PFSK-1 (cell line): ENCODE measurements at regions not wholly inside any gene's neighbourhood (a gene's known extent, or its start where the extent isn't known, plus 50 kb on each side); places are given as distances from the start of the nearest gene placed in this dataset.

Source experiments
- POLR2AphosphoS5 ChIP-seq: IDR thresholded peaks from 2 replicates; pipeline ENCODE4 v1.6.1; 2012; ENCODE audit warnings: low read depth, mild to moderate bottlenecking, control low read depth, low read length, moderate library complexity
- SIN3A ChIP-seq: IDR thresholded peaks from 2 replicates; pipeline ENCODE4 v1.6.1; 2012; ENCODE audit warnings: mild to moderate bottlenecking, low read length, moderate library complexity, borderline replicate concordance; ENCODE audit not compliant: insufficient read depth
- TAF1 ChIP-seq: IDR thresholded peaks from 2 replicates; pipeline ENCODE4 v1.6.1; 2012; ENCODE audit warnings: low read length, control low read depth, borderline replicate concordance; ENCODE audit not compliant: insufficient read depth
- TF ChIP-seq, protein P1 (sequence below), 2 experiments: IDR thresholded peaks; 2 replicates each; pipeline versions ENCODE4 v1.6.1 to v1.8.0; 2011 to 2012; ENCODE audit warnings: low read depth in 2 of 2, low read length in 2 of 2, control low read depth in 1 of 2, inconsistent platforms in 1 of 2, mild to moderate bottlenecking in 1 of 2, moderate library complexity in 1 of 2; ENCODE audit not compliant: insufficient read depth in 1 of 2

DNA sequence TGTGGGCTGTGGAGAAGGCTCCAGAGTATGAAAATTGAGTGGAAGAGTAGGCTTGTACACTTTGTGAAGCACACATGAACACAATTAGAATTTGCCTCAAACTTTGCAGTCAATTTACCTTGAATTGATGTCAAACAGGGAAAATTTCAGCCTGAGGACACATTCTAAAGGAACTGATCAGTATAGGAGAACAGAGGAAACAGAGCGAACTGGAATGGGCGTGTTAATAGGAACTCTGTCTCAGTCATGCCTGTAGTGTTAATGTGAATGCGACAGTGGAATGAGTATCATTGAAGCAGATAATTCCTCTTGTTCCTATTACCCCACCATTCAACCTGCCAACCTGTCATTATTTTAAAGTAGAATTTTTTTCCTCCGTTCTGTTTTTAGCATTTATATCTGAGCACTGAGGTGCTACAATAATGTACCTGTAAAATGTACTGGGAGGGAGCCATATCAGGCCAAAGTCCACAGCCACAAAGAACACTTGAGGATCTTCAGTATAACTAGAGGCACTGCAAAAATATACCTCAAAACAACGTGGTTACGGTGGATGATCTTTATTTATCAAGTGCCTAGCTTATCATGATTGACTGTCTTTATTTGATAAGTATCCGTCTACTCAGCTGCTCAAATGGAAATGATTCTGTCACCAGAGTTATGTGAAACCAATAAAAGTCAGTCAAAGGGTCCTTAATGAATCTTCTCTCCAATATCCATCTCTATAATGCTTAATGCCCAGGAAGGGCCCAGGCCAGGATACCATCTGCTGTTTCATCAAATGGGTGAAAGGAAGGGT, 125.3 kb upstream of the STMND1 start:
- TF ChIP-seq, protein P1, sequence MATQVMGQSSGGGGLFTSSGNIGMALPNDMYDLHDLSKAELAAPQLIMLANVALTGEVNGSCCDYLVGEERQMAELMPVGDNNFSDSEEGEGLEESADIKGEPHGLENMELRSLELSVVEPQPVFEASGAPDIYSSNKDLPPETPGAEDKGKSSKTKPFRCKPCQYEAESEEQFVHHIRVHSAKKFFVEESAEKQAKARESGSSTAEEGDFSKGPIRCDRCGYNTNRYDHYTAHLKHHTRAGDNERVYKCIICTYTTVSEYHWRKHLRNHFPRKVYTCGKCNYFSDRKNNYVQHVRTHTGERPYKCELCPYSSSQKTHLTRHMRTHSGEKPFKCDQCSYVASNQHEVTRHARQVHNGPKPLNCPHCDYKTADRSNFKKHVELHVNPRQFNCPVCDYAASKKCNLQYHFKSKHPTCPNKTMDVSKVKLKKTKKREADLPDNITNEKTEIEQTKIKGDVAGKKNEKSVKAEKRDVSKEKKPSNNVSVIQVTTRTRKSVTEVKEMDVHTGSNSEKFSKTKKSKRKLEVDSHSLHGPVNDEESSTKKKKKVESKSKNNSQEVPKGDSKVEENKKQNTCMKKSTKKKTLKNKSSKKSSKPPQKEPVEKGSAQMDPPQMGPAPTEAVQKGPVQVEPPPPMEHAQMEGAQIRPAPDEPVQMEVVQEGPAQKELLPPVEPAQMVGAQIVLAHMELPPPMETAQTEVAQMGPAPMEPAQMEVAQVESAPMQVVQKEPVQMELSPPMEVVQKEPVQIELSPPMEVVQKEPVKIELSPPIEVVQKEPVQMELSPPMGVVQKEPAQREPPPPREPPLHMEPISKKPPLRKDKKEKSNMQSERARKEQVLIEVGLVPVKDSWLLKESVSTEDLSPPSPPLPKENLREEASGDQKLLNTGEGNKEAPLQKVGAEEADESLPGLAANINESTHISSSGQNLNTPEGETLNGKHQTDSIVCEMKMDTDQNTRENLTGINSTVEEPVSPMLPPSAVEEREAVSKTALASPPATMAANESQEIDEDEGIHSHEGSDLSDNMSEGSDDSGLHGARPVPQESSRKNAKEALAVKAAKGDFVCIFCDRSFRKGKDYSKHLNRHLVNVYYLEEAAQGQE (IDR thresholded peaks at IDR 0.05; ENCODE audit: insufficient read depth in 1 of 2, low read depth in 2 of 2, low read length in 2 of 2): no peak
- no peak for TF ChIP-seq SIN3A
- TF ChIP-seq TAF1: no peak
- no peak for TF ChIP-seq POLR2AphosphoS5
